DOHH2 (cell line): ENCODE measurements at regions not wholly inside any gene's neighbourhood (a gene's known extent, or its start where the extent isn't known, plus 50 kb on each side); places are given as distances from the start of the nearest gene placed in this dataset.

ENCODE experiments used
- CTCF ChIP-seq: fragments of 200-600 bp; sonication (generic); IDR thresholded peaks from one replicate; pipeline ENCODE4 v1.5.1; 2014; ENCODE audit warnings: antibody characterized with exemption, mild to moderate bottlenecking, low read depth, low read length; ENCODE audit not compliant: poor library complexity, severe bottlenecking
- EZH2phosphoT487 ChIP-seq: fragments of 200-600 bp; sonication (generic); IDR thresholded peaks from 2 replicates; pipeline ENCODE4 v1.6.1; 2017; ENCODE audit warnings: borderline replicate concordance, mild to moderate bottlenecking, antibody characterized with exemption, low read length, moderate library complexity, mixed read lengths

DNA sequence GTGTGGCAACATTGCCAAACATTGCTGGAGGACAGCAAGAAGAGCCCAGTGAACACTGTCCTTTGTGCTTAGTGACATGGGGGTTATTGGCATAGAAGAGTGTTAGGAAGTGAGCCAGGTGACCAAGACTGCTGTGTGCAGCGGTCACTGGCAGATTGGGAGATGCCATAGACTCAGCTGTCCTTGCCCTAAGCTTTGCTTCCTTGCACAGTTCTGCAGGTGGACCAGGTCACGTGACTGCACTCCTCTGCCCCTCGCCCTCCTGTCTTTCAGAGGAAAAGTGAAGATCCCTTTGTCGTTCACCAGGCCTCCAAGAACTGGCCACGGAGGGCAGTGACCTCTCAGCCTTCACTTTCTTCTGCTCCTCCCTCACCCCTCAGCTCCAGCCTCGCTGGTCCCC, 215.6 kb upstream of the SMIM21 start:
- no peak for TF ChIP-seq CTCF
- no peak for TF ChIP-seq EZH2phosphoT487
